DND-41 (cell line): ENCODE measurements at regions not wholly inside any gene's neighbourhood (a gene's known extent, or its start where the extent isn't known, plus 50 kb on each side); places are given as distances from the start of the nearest gene placed in this dataset.

ENCODE experiments used
- ATAC-seq: fragments of 200-7000 bp; cut with Tn5 transposase; 3 replicates; pipeline ENCODE4 v1.9.1; 2021; ENCODE audit warnings: low read depth; ENCODE audit not compliant: insufficient read depth
- DNase-seq: peaks from one replicate; pipeline ENCODE4 v3.0.0-alpha.2; 2020
- H2AFZ ChIP-seq: 2 replicates; pipeline ENCODE4 v1.6.0; 2012; ENCODE audit warnings: low read depth, low read length
- H3K27ac ChIP-seq: 2 replicates; pipeline ENCODE4 v1.5.1; 2012; ENCODE audit warnings: low read length, inconsistent platforms
- H3K27me3 ChIP-seq: fragments of 200-600 bp; sonication (generic); 2 replicates; pipeline ENCODE4 v1.6.0; 2012; ENCODE audit warnings: low read length, mild to moderate bottlenecking, inconsistent platforms; ENCODE audit not compliant: insufficient read depth, poor library complexity
- H3K36me3 ChIP-seq: 2 replicates; pipeline ENCODE4 v1.5.1; 2012; ENCODE audit warnings: low read length, inconsistent platforms; ENCODE audit not compliant: insufficient read depth
- H3K4me1 ChIP-seq: 2 replicates; pipeline ENCODE4 v1.5.1; 2012; ENCODE audit warnings: mild to moderate bottlenecking, low read length; ENCODE audit not compliant: insufficient read depth
- H3K4me2 ChIP-seq: 2 replicates; pipeline ENCODE4 v1.6.0; 2012; ENCODE audit warnings: mild to moderate bottlenecking, moderate library complexity, low read length, inconsistent platforms; ENCODE audit not compliant: insufficient read depth
- H3K4me3 ChIP-seq, 2 experiments: fragments of 200-600 bp in 1 of 2; shearing (Covaris generic) in 1 of 2; 2 replicates each; pipeline ENCODE4 v1.5.1; 2012 to 2016; ENCODE audit warnings: inconsistent platforms in 2 of 2, low read length in 2 of 2, mild to moderate bottlenecking in 2 of 2, low read depth in 1 of 2, moderate library complexity in 1 of 2
- H3K79me2 ChIP-seq: 2 replicates; pipeline ENCODE4 v1.6.0; 2012; ENCODE audit warnings: low read length, inconsistent platforms; ENCODE audit not compliant: insufficient read depth
- H3K9ac ChIP-seq: 2 replicates; pipeline ENCODE4 v1.6.0; 2012; ENCODE audit warnings: low read depth, mild to moderate bottlenecking, inconsistent platforms, low read length, moderate library complexity
- H3K9me3 ChIP-seq: 2 replicates; pipeline ENCODE4 v1.5.1; 2012; ENCODE audit warnings: low read length, moderate library complexity, mild to moderate bottlenecking, inconsistent platforms; ENCODE audit not compliant: insufficient read depth, severe bottlenecking
- H4K20me1 ChIP-seq: 2 replicates; pipeline ENCODE4 v1.6.0; 2012; ENCODE audit warnings: low read length; ENCODE audit not compliant: insufficient read depth
- EZH2 ChIP-seq: IDR thresholded peaks from 3 replicates; pipeline ENCODE4 v1.6.1; 2012; ENCODE audit warnings: borderline replicate concordance, low read depth, mild to moderate bottlenecking, moderate library complexity, low read length, inconsistent platforms; ENCODE audit not compliant: severe bottlenecking
- TF ChIP-seq, protein P1 (sequence below): IDR thresholded peaks from 2 replicates; pipeline ENCODE4 v1.5.1; 2012; ENCODE audit warnings: borderline replicate concordance, low read length, moderate library complexity, mild to moderate bottlenecking; ENCODE audit not compliant: poor library complexity, severe bottlenecking; ENCODE audit errors: extremely low read depth

DNA sequence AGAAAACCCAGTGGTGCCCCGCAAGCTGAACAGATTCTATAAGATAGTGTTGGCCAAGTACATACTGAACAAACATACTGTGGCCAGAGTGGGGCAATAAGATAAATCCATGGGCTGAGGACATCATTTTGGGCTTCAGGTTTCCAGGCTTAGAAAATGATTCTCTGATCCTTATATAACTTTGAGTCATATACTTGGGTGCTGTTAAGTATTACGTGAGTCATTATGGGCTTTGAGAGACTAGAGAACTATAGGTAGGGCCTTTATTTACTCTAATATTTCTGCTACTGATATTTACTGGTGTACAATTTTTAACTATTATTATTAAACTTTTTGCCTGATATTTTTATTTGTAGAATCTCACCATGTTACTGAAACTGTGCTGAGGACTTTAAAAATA lies 586.1 kb downstream of the CENPC start:
- H3K9ac ChIP-seq = no peak overlapping the region
- ATAC-seq = no peak
- H4K20me1 ChIP-seq = no peaks in the 10 kb centered on the region
- H3K4me2 ChIP-seq = no peak overlapping the region
- no peaks in the 10 kb centered on the region for H3K36me3 ChIP-seq
- no peaks in the 10 kb centered on the region for H3K79me2 ChIP-seq
- TF ChIP-seq, protein P1, sequence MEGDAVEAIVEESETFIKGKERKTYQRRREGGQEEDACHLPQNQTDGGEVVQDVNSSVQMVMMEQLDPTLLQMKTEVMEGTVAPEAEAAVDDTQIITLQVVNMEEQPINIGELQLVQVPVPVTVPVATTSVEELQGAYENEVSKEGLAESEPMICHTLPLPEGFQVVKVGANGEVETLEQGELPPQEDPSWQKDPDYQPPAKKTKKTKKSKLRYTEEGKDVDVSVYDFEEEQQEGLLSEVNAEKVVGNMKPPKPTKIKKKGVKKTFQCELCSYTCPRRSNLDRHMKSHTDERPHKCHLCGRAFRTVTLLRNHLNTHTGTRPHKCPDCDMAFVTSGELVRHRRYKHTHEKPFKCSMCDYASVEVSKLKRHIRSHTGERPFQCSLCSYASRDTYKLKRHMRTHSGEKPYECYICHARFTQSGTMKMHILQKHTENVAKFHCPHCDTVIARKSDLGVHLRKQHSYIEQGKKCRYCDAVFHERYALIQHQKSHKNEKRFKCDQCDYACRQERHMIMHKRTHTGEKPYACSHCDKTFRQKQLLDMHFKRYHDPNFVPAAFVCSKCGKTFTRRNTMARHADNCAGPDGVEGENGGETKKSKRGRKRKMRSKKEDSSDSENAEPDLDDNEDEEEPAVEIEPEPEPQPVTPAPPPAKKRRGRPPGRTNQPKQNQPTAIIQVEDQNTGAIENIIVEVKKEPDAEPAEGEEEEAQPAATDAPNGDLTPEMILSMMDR = no peak
- TF ChIP-seq EZH2 = no peak
- no peak for DNase-seq
- H3K4me3 ChIP-seq = no peak overlapping the region
- H3K27ac ChIP-seq = no peak overlapping the region
- H2AFZ ChIP-seq = no peak overlapping the region
- no peaks in the 10 kb centered on the region for H3K4me1 ChIP-seq
- H3K27me3 ChIP-seq = no peaks in the 10 kb centered on the region
- H3K9me3 ChIP-seq = no peaks in the 10 kb centered on the region

DNA sequence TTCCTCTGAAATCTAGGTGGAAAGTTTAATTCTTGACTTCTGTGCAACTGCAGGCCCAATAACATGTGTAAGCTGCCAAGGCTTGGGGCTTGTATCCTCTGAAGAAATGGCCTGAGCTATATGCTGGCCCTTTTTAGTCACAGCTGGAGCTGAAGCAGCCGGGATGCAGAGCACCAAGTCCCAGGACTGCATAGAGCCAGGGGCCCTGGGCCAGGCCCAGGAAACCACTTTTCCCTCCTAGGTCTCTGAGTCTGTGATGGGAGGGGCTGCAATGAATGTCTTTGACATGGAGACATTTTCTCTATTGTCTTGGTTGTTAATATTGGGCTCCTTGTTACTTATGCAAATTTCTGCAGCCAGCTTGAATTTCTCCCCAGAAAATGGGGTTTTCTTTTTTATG lies 588.5 kb downstream of the CENPC start:
- no peaks in the 10 kb centered on the region for H3K36me3 ChIP-seq
- DNase-seq (no peak), ATAC-seq (no peak)
- no peak overlapping the region for H3K4me2 ChIP-seq
- H3K27ac ChIP-seq = no peak overlapping the region
- no peak overlapping the region for H3K9ac ChIP-seq
- no peaks in the 10 kb centered on the region for H3K4me1 ChIP-seq
- TF ChIP-seq, protein P1 = no peak
- TF ChIP-seq EZH2 = no peak
- no peaks in the 10 kb centered on the region for H4K20me1 ChIP-seq
- no peak overlapping the region for H2AFZ ChIP-seq
- no peak overlapping the region for H3K4me3 ChIP-seq
- no peaks in the 10 kb centered on the region for H3K27me3 ChIP-seq
- H3K79me2 ChIP-seq = no peaks in the 10 kb centered on the region
- no peaks in the 10 kb centered on the region for H3K9me3 ChIP-seq

DNA sequence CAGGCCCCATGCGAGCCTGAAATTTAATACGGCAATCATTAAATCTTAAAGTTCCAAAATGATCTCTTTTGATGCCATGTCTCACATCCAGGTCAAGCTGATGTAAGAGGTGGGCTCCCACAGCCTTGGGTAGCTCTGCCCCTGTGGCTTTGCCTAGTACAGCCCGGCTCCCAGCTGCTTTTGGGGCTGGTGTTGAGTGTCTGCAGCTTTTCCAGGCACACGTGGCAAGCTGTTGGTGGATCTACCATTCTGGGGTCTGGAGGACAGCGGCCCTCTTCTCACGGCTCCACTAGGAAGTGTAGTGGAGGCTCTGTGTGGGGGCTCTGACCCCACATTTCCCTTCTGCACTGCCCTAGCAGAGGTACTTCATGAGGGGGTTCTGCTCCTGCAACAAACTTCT lies 588.9 kb downstream of the CENPC start:
- ATAC-seq (no peak), DNase-seq (no peak)
- no peak overlapping the region for H3K9ac ChIP-seq
- H3K4me3 ChIP-seq = no peak overlapping the region
- TF ChIP-seq, protein P1 = no peak
- TF ChIP-seq EZH2 = no peak
- no peaks in the 10 kb centered on the region for H3K4me1 ChIP-seq
- H4K20me1 ChIP-seq = no peaks in the 10 kb centered on the region
- no peaks in the 10 kb centered on the region for H3K79me2 ChIP-seq
- no peaks in the 10 kb centered on the region for H3K27me3 ChIP-seq
- no peak overlapping the region for H3K4me2 ChIP-seq
- H3K36me3 ChIP-seq = no peaks in the 10 kb centered on the region
- no peak overlapping the region for H2AFZ ChIP-seq
- H3K27ac ChIP-seq = no peak overlapping the region
- no peaks in the 10 kb centered on the region for H3K9me3 ChIP-seq

DNA sequence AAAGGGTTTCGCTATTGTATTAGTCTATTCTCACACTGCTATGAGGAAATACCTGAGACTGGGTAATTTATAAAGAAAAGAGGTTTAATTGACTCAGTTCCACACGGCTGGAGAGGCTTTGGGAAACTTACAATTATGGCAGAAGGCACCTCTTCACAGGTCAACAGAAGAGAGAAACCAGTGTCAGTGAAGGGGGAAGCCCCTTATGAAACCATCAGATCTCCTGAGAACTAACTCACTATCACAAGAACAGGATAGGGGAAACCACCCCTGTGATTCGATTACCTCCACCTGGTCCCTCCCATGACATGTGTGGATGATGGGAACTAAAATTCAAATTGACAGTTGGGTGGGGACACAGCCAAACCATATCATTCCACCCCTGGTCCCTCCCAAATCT lies 589.5 kb downstream of the CENPC start:
- Histone ChIP-seq H2AFZ (no peak overlapping the region), H3K27me3 (no peaks in the 10 kb centered on the region), H3K36me3 (no peaks in the 10 kb centered on the region), H3K4me2 (no peak overlapping the region), H3K4me3 (no peak overlapping the region), H3K79me2 (no peaks in the 10 kb centered on the region), H3K27ac (no peak overlapping the region), H4K20me1 (no peaks in the 10 kb centered on the region), H3K9me3 (no peaks in the 10 kb centered on the region), H3K9ac (no peak overlapping the region), H3K4me1 (no peaks in the 10 kb centered on the region)
- TF ChIP-seq EZH2 = no peak
- TF ChIP-seq, protein P1 = no peak
- DNase-seq = no peak
- ATAC-seq = no peak
